Smooth muscle cell (in vitro differentiated cells): ENCODE measurements at regions not wholly inside any gene's neighbourhood (a gene's known extent, or its start where the extent isn't known, plus 50 kb on each side); places are given as distances from the start of the nearest gene placed in this dataset.

Source experiments
- DNase-seq: peaks from one replicate; lab custom pipeline; 2025; ENCODE audit not compliant: unreplicated experiment; lab: John Stamatoyannopoulos, UW
- H2AFZ ChIP-seq: fragments of 200-600 bp; sonication (generic); 2 replicates; pipeline ENCODE4 v1.6.0; 2016; ENCODE audit warnings: antibody characterized with exemption, low read depth, mild to moderate bottlenecking
- H3F3A ChIP-seq: fragments of 200-600 bp; sonication (generic); 2 replicates; pipeline ENCODE4 v1.6.0; 2017; ENCODE audit warnings: antibody characterized with exemption, low read depth
- H3K27ac ChIP-seq: fragments of 200-600 bp; sonication (generic); 2 replicates; pipeline ENCODE4 v1.5.1; 2016; ENCODE audit warnings: low read depth, mild to moderate bottlenecking
- H3K27me3 ChIP-seq: fragments of 200-600 bp; sonication (generic); 2 replicates; pipeline ENCODE4 v1.6.1; 2016; ENCODE audit warnings: low read depth, mild to moderate bottlenecking
- H3K36me3 ChIP-seq: fragments of 200-600 bp; sonication (generic); 2 replicates; pipeline ENCODE4 v1.5.1; 2016; ENCODE audit warnings: low read depth
- H3K4me1 ChIP-seq: fragments of 200-600 bp; sonication (generic); 2 replicates; pipeline ENCODE4 v1.5.1; 2016; ENCODE audit warnings: low read depth
- H3K4me2 ChIP-seq: fragments of 200-600 bp; sonication (generic); 2 replicates; pipeline ENCODE4 v1.6.0; 2016; ENCODE audit warnings: mild to moderate bottlenecking
- H3K4me3 ChIP-seq: fragments of 200-600 bp; sonication (generic); 2 replicates; pipeline ENCODE4 v1.5.1; 2016; ENCODE audit warnings: mild to moderate bottlenecking
- H3K79me2 ChIP-seq: fragments of 200-600 bp; sonication (generic); 2 replicates; pipeline ENCODE4 v1.6.0; 2016; ENCODE audit warnings: low read depth, mild to moderate bottlenecking
- H3K9ac ChIP-seq: fragments of 200-600 bp; sonication (generic); 2 replicates; pipeline ENCODE4 v1.6.0; 2016; ENCODE audit warnings: low read depth
- H3K9me3 ChIP-seq: fragments of 200-600 bp; sonication (generic); replicated peaks from 2 replicates; pipeline ENCODE4 v1.5.1; 2016; ENCODE audit warnings: low read depth
- H4K20me1 ChIP-seq: fragments of 200-600 bp; sonication (generic); 2 replicates; pipeline ENCODE4 v1.6.0; 2016; ENCODE audit warnings: low read depth
- CTCF ChIP-seq: fragments of 200-600 bp; sonication (generic); IDR thresholded peaks from 2 replicates; pipeline ENCODE4 v1.5.1; 2017; ENCODE audit warnings: borderline replicate concordance, mild to moderate bottlenecking, antibody characterized with exemption; ENCODE audit not compliant: insufficient read depth, poor library complexity, severe bottlenecking
- WGBS: methylation state at CpG from one replicate; pipeline ENCODE4 v1.1.7; 2016; ENCODE audit warnings: low lambda C conversion rate; 5-methylcytosine and 5-hydroxymethylcytosine counted together

GRCh38 chr21:28561772-28562171 is 430.9 kb downstream of the LTN1 start:
- Histone ChIP-seq H3K27me3 (no peaks in the 10 kb centered on the region), H3K27ac (no peak overlapping the region), H3K9me3 (peaks cover 7% of the 10 kb centered on the region), H3F3A (no peaks in the 10 kb centered on the region), H3K4me1 (no peaks in the 10 kb centered on the region), H3K79me2 (no peaks in the 10 kb centered on the region), H3K9ac (no peak overlapping the region), H3K4me2 (no peak overlapping the region), H3K36me3 (no peaks in the 10 kb centered on the region), H3K4me3 (no peak overlapping the region), H2AFZ (no peak overlapping the region), H4K20me1 (no peaks in the 10 kb centered on the region)
- DNase-seq: no peak
- TF ChIP-seq CTCF: no peak

- peak overlapping the region; percentile 51 for H3K27ac ChIP-seq
- no peak for DNase-seq
Observed at GRCh38 chr21:28554660-28555475, 437.8 kb downstream of the LTN1 start.

GRCh38 chr21:28550057-28550825 is 442.4 kb downstream of the LTN1 start:
- no peak for TF ChIP-seq CTCF
- Histone ChIP-seq H3K27ac (no peak overlapping the region), H3K27me3 (no peaks in the 10 kb centered on the region), H3K9me3 (no peaks in the 10 kb centered on the region), H3K9ac (no peak overlapping the region), H2AFZ (no peak overlapping the region), H3K36me3 (no peaks in the 10 kb centered on the region), H3K79me2 (no peaks in the 10 kb centered on the region), H3K4me3 (no peak overlapping the region), H3K4me1 (no peaks in the 10 kb centered on the region), H3K4me2 (no peak overlapping the region), H3F3A (no peaks in the 10 kb centered on the region), H4K20me1 (no peaks in the 10 kb centered on the region)
- DNase-seq: no peak
- 87% methylated on average over 2 of the region's 2 CpGs for WGBS

More at GRCh38 chr21:28554660-28555475, 437.8 kb downstream of the LTN1 start:
- no peak for TF ChIP-seq CTCF
- 37% methylated on average over 10 of the region's 10 CpGs for WGBS
- Histone ChIP-seq H3K9ac (no peak overlapping the region), H3K27me3 (no peaks in the 10 kb centered on the region), H3F3A (no peaks in the 10 kb centered on the region), H4K20me1 (no peaks in the 10 kb centered on the region), H3K4me2 (peak overlapping the region; percentile 66), H3K36me3 (no peaks in the 10 kb centered on the region), H3K4me3 (no peak overlapping the region), H3K9me3 (no peaks in the 10 kb centered on the region), H3K4me1 (no peaks in the 10 kb centered on the region), H3K79me2 (no peaks in the 10 kb centered on the region), H2AFZ (peak overlapping the region; percentile 40)
